NCI-H1930 (cell line): ENCODE measurements at regions not wholly inside any gene's neighbourhood (a gene's known extent, or its start where the extent isn't known, plus 50 kb on each side); places are given as distances from the start of the nearest gene placed in this dataset.

Experiments used
- DNase-seq, 2 experiments: peaks; one replicate each; lab custom pipeline; 2025; lab: John Stamatoyannopoulos, UW

DNA sequence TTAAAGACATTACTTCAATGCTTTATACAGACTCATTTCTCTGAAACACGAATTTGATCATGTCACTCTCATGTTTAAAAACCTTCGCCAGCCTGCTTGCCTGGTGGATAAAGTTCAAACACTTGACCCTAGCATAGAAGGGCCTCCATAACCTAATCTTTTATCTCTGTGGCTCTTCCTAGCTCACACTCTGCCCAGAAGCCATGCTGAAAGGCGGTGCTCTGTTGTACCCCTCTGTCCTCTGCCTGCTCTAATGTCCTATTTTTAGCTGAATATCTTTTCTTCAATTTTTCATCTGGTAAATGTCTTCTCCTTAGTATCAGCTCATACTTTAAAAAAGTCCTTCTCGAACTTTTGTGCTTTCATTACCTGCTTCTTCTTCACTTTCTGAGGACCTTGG, 302.6 kb upstream of the BOD1L1 start:
- DNase-seq = no peak

DNA sequence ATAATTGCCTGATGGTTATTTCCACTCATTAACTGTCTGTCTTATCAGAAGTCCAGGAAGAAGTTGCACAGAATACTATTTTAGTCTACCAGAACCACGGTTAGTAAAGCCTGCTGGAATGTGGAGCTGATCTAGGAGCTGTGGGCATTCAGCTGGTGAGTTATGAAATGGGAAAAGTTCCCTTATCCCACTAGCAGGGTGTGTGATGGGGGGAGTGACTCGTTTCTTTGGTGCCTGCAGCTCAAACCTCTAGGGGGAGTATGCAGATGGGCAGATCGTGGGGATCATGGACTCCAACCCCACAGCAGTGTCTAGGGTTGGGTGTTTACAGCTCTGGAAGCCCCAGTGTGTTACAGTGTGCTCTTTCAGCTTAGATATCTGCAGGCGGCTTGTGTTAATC, 305.7 kb upstream of the BOD1L1 start:
- no peak for DNase-seq

DNA sequence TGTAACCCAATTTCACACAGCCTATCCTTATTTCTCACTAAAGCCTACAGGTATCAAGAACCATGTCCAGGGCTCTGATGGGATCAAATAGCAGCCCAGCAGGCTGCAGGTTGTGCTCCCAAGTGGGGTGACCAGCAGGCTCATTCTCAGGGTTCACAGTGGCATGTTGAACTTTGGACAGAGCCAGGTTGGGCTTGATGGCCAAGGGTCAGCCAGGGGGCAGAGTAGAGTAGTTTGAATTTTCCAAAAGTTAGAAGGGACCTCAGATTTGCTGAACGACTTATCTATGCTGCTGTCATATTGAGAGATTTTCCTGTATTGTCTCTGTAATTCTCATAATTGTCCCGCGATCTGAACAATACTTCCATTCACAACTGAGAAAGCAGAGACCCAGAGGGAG, 310.8 kb upstream of the BOD1L1 start:
- DNase-seq = no peak

DNA sequence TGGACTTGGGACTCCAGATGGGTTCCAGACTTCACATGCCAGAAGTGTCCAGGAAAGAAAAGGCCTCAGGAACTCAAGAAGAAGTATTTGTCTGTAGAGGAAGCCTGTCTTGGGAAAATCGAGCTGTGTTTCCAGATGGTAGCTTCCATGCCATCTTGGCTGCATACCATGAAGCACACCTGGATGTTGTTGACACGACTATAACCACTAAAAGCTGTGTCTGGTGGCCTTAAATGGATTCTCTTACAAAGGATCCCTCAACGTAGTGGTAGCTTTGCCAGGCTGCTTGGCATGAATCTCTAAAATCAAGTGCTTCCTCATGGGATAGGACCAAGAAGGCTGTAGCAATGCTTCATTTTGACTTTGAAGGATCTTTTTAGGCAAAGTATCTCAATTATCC, 313.4 kb upstream of the BOD1L1 start:
- DNase-seq = no peak

GRCh38 chr4:13942977-13943376, 315.5 kb upstream of the BOD1L1 start:
- no peak for DNase-seq

DNA sequence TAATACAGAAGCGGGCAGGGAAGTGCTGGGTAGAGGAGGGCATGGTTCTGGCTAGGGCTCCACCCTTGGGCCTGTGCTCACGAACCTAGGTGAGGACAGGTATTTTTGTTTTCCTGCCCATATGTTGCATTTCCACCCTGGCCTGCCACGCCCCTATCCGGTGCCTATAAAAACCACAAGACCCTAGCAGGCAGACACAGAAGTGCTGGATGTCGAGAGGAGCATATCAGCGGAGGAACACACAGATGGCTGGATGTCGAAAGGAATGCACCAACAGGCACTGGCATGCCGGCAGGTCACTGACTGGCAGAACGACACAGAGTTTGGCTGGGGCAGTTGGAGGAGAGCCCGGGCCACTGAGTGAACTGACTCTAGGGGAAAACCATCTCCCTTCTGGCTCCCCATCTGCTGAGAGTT, 316.6 kb upstream of the BOD1L1 start:
- no peak for DNase-seq

DNA sequence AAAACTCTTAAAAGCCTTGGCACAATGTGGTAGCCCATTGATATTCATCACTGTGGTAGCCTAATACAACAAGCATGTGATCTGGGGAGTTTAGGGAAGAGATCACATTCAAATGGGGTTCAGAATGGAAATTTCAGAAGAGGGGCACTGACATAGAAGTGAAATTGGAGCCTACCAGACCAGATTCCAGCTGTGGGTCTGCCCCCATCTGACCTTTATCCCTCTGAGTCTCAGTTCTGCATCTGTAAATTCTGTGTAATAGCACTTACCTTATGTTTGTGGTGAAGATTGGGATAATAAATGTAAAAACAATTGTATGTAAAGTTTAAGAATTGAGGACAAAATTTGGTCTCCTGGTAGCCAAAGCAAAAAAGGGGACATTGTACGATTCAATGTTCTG, 320.4 kb upstream of the BOD1L1 start:
- DNase-seq = no peak

DNA sequence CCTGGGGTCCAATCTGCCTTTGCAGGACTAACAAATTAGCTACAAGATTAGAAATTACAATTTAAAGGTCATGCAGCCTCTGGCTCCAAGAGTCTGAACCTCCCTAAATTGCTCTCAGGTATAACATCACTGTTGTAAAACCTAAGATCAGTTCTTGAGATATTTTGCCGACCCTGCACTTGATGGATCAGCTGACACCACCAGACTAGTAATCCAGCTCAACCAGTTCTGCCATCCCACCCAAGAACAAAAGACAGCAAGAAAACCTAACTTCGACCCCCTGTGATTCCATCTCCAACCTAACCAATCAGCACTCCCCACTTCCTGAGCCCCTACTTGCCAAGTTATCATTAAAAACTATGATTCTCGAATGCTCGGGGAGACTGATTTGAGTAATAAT, 323.0 kb upstream of the BOD1L1 start:
- DNase-seq = no peak

GRCh38 chr4:13953083-13953482, 325.6 kb upstream of the BOD1L1 start:
- no peak for DNase-seq

DNA sequence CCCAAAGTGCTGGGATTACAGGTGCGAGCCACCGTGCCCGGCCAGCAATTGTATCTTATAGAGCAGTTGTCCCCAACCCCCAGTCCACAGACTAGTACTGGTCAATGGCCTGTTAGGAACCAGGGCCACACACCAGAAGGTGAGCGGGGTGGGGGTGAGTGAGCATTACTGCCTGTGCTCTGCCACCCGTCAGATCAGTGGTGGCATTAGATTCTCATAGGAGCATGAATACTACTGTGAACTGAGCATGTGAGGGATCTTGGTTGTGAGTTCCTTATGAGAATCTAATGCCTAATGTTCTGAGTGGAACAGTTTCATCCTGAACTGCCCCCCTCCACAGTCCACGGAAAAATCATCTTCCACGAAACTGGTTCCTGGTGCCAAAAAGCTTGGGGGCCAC, 328.0 kb upstream of the BOD1L1 start:
- DNase-seq = no peak

GRCh38 chr4:13956947-13957346, 329.4 kb upstream of the BOD1L1 start:
- DNase-seq = no peak

GRCh38 chr4:13957871-13958270, 330.3 kb upstream of the BOD1L1 start:
- no peak for DNase-seq

DNA sequence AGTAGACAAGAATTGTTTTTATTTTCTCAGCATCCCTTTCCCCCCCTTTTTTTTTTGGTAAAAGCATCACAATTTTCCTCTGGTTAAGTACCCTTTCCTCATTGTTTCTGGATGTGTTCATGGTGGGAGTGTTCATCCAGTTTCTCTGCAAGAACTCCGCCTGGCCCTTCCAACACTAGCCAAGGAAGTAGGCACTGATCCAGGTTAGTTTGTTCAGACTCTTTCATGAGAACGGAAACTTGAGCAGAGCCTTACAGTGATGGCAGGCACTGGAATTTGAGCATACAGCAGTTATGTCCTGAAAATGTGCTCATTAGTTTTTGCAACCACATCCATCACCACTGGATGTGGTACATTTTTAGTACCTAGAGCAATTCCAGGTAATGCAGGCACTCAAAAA, 336.1 kb upstream of the BOD1L1 start:
- no peak for DNase-seq

DNA sequence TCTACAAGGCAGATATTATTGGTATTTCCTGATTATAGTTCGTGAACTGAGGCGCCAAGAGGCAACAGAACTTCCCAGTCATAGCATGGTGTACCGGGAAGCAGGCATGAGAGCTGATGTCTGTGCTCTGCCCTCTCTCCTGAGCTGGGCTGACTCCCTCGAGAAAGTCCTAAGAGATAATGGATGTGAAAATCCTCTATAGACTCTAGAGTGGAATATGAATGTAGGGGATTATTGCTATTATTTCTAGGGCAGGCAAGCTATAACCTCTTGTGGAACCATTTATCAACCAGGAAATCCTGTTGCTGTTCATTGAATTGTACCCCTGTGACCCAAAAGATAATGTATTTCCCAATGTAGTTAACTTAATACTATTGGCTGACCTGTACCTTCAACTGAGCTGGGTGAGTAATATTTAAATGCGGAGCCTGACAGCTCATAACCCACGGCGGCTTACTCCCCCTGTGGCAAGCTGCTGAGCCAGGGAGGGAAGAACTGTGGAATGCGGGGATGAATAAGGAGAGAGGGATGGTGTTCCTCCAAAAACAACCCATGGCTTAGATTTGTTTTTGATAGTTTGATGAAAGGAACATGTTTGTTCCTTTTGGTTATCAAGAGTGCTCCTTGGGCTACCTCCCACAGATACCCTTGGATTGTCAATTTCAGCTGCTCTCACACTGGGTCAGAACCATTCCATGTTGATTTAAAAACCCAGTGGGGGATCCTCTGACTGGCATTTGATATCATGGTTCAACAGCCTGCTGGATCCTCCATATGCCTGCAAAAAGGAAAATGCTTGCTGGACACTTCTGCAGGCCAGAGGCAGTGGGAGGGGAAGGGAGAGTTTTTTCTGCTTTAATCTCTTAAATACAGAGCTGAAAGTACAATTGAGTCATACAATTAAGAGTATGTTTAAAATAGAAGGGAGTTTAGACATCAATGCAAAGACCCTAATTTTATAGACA, 339.0 kb upstream of the BOD1L1 start:
- DNase-seq = no peak

DNA sequence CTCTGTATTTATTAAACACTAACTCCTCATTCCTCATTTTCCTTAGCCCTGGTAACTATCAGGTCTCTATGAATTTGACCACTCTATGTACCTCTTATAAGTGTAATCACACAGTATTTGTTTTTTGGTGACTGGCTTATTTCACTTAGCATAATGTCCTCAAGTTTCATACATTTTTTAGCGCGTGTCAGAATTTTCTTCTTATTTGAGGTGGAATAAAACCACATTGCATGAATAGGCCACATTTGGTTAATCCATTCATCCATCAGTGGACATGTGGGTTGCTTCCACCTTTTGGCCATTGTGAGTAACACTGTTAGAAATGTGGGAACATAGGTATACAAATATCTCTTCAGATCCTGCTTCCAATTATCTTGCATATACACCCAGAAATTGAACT, 341.2 kb upstream of the BOD1L1 start:
- no peak for DNase-seq

DNA sequence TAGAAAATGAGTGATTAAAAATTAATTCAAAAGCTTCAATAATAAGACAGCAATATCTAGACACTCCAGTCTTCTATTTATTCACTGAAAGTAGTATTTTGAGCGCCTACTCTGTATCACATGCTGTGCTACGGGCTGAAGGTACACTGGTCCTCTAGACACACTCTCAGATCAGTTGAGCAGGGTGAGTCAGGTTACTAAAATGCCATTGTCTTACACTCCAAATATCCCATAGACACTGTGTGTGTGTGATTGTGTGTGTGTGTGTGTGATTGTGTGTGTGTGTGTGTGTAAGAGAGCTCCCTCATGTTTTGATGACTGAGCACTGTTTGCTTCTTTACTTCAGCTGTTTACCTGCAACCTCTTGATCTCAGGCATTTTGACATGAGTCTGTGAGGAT, 342.8 kb upstream of the BOD1L1 start:
- DNase-seq = no peak

GRCh38 chr4:13977746-13978145, 350.2 kb upstream of the BOD1L1 start:
- no peak for DNase-seq

- no peak for DNase-seq
These were observed 353.1 kb upstream of the BOD1L1 start for GRCh38 chr4:13980317-13981310.

DNA sequence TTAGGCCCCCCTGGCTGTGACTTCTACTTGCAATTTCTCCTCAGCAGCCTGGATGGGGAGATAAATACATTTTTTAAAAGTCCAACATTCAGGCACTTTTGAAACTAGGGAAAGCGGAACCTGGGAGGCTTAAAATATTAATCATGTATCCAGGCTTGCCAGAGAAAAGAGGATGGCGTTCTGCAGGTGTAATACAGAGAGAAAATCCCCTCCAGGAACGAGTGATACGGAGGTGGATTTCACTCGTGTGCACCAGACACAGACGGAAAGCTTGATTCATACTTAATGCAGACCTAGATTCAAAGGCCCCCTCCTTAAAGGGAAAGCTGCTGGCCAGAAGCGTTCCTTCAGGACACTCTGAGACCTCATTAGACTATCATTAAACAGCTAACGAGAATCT, 354.0 kb upstream of the BOD1L1 start:
- no peak for DNase-seq

DNA sequence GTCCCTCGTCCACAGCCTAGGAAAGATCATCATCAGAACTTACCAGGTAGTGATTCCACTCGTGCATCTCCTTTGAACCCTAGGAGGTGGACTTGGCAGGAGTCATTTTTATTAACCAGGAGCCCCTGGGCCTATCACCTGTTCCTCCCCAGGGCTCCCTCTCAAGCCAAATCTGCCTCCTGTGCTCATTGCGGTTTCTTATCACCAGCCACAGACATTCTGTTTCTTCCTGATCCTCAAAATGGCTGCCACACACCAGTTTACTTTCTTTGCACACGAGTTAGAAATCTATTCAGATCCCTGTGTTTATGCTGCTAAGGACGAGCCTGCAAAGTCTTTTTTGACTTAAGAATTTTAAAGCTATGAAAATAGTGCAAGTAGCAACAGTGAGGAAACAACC, 354.5 kb upstream of the BOD1L1 start:
- no peak for DNase-seq

DNA sequence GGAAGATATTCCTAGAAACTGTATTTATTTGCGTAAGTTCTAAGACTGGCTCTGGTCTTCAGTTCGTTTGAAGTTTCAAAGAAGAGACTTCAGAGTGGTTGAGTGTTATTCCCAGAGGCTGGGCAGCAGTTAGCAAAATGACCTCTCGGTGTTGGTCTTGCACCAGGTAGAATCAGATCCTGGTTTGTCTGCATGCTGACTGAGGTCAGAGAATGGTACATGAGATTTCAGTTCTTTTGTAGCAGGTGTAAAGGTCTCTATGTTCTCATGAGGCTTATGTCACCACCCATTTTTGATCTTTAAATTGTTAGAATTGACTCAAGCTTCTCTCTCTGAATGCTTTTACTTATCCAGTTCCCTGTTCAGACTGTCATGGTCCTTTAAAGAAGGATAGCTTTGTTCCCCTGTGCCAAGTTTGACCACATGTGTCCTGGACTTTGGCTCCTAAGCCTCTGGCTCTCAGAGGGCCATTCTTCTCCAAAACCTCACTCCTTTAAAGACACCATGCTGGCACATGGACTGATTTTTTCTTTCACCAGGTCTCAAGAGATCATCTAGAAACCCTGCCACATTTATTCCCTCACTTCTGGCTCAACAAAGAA, 355.8 kb upstream of the BOD1L1 start:
- DNase-seq = no peak
